T-helper 9 cell (primary cell): ENCODE measurements at regions not wholly inside any gene's neighbourhood (a gene's known extent, or its start where the extent isn't known, plus 50 kb on each side); places are given as distances from the start of the nearest gene placed in this dataset.
"Not testable (repeated sequence)": the region's sequence is repeated elsewhere in the genome, so short reads cannot be mapped to it uniquely, and the experiment has no call there.

Experiments used
- DNase-seq: peaks from one replicate; pipeline ENCODE4 v3.0.0-alpha.2; 2020

- no peak for DNase-seq
These were observed 124.9 kb downstream of the TMEM167A start for GRCh38 chr5:82952326-82952725.

- DNase-seq: not testable (repeated sequence)
These were observed 132.9 kb downstream of the TMEM167A start for GRCh38 chr5:82944267-82944666.

GRCh38 chr5:82942083-82942881 is 134.9 kb downstream of the TMEM167A start:
- DNase-seq: no peak

GRCh38 chr5:82938901-82939725 is 138.1 kb downstream of the TMEM167A start:
- DNase-seq: no peak

GRCh38 chr5:82932473-82933220 is 144.5 kb downstream of the TMEM167A start:
- not testable (repeated sequence) for DNase-seq

- DNase-seq: no peak
These were observed 146.1 kb downstream of the TMEM167A start for GRCh38 chr5:82931110-82931509.

- DNase-seq: no peak
These were observed 152.2 kb downstream of the TMEM167A start for GRCh38 chr5:82925061-82925411.

GRCh38 chr5:82924226-82925060 is 152.8 kb downstream of the TMEM167A start:
- DNase-seq: no peak

- no peak for DNase-seq
These were observed 155.0 kb downstream of the TMEM167A start for GRCh38 chr5:82922086-82922734.

GRCh38 chr5:82918311-82919031 is 158.7 kb downstream of the TMEM167A start:
- DNase-seq: no peak

- DNase-seq: no peak
These were observed 159.6 kb downstream of the TMEM167A start for GRCh38 chr5:82917584-82917983.

- DNase-seq: no peak
These were observed 163.2 kb downstream of the TMEM167A start for GRCh38 chr5:82913971-82914370.

GRCh38 chr5:82912462-82912861 is 164.7 kb downstream of the TMEM167A start:
- no peak for DNase-seq

GRCh38 chr5:82911910-82912309 is 165.3 kb downstream of the TMEM167A start:
- no peak for DNase-seq

GRCh38 chr5:82910905-82911304 is 166.3 kb downstream of the TMEM167A start:
- no peak for DNase-seq

- DNase-seq: no peak
These were observed 166.7 kb downstream of the TMEM167A start for GRCh38 chr5:82910491-82910890.

- no peak for DNase-seq
These were observed 167.4 kb downstream of the TMEM167A start for GRCh38 chr5:82909771-82910170.

GRCh38 chr5:82905986-82906385 is 171.2 kb downstream of the TMEM167A start:
- no peak for DNase-seq

- DNase-seq: no peak
These were observed 175.8 kb downstream of the TMEM167A start for GRCh38 chr5:82901281-82901888.

GRCh38 chr5:82894716-82895115 is 182.5 kb downstream of the TMEM167A start:
- DNase-seq: no peak

- DNase-seq: no peak
These were observed 188.1 kb downstream of the TMEM167A start for GRCh38 chr5:82889088-82889487.
